ENCODE measurements at regions not wholly inside any gene's neighbourhood (a gene's known extent, or its start where the extent isn't known, plus 50 kb on each side); places are given as distances from the start of the nearest gene placed in this dataset.
"Not testable (repeated sequence)": the region's sequence is repeated elsewhere in the genome, so short reads cannot be mapped to it uniquely, and the experiment has no call there.

DNA sequence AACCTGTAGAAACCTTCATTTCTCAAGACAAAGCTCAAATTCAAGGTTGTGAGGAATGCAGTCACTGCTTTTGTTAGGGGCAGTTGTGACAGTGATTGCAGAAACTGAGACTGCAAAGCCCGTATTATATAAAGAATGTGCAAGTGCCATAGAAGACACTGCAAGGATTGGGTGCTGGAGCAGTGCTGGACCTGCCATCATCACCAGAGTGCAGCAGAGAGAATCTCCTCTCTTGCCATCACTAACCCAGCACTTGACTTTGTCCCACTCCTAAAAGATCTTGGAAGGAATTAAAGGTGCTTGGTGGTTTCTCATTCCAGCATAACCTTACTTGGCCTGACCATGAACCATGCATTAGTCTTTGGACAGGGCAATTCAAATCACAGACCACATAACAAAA, 81.1 kb upstream of the VKORC1L1 start:
- not testable (repeated sequence) for DNase-seq; H3K9me3 ChIP-seq (ENCODE audit: control insufficient read depth, low read depth, low read length); H3K36me3 ChIP-seq (ENCODE audit: control insufficient read depth, insufficient read depth, low read length); H3K4me3 ChIP-seq (ENCODE audit: low read length); H3K27ac ChIP-seq (ENCODE audit: low read length); H3K27me3 ChIP-seq (ENCODE audit: control insufficient read depth, insufficient read depth, low read length); H3K4me1 ChIP-seq (ENCODE audit: control insufficient read depth, insufficient read depth, low read length)
- WGBS (ENCODE audit: insufficient coverage, low lambda C conversion rate) = no CpG with 5 or more reads among the region's 1 CpG

DNA sequence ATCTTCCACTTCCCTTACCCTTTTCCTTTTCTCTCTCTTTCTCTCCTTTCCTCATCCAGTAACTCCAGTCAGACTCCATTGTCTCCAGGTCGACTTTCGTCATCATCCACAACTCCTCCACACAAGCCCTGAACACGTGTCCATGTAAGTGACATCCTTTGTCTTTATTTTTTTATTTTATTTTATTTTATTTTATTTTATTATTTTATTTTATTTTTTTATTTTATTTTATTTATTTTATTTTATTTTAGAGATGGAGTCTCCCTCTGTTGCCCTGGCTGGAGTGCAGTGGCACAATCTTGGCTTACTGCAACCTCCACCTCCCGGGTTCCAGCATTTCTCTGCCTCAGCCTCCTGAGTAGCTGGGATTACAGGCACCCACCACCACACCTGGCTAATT, 80.1 kb upstream of the VKORC1L1 start:
- DNase-seq; H3K36me3 ChIP-seq (ENCODE audit: control insufficient read depth, insufficient read depth, low read length); H3K4me3 ChIP-seq (ENCODE audit: low read length); H3K27me3 ChIP-seq (ENCODE audit: control insufficient read depth, insufficient read depth, low read length); H3K4me1 ChIP-seq (ENCODE audit: control insufficient read depth, insufficient read depth, low read length); H3K27ac ChIP-seq (ENCODE audit: low read length); H3K9me3 ChIP-seq (ENCODE audit: control insufficient read depth, low read depth, low read length): not testable (repeated sequence)
- WGBS (ENCODE audit: insufficient coverage, low lambda C conversion rate) = no CpG with 5 or more reads among the region's 4 CpGs

DNA sequence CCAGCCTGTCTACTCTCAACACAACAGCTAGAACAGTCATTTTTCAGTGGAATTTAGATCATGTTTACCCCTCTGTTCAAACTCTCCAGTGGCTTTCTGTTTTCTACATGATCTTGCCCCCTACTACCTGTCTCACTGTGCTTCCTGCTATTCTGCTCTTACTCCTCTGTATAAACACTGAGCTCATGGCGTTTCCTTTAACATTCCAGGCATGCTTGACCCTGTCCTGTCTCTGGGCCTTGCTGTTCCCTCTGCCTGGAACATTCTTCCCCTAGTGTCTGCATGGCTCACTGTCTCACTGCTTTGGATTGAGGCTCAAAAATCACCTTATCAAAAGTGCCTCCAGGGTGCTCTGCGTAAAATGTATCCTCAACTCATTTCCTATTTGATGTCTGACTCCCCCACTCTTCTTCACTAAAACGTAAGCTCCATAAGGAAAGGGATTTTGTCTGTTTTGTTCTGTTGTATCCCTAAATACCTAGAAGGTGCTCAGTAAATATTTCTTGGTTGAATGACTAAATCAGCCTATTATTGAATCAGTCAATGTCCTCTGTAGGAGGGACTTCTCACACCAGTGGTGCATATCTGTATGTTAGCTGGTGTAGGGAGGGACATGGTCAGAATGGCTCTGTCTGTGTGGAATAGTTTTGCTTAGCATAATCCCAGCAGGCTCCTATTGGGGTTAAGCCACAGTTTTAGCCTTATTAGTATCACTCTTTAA, 78.0 kb upstream of the VKORC1L1 start:
- WGBS (ENCODE audit: insufficient coverage, low lambda C conversion rate) = 50% methylated on average over 1 of the region's 3 CpGs
- H3K4me1 ChIP-seq (ENCODE audit: control insufficient read depth, insufficient read depth, low read length); H3K4me3 ChIP-seq (ENCODE audit: low read length); H3K9me3 ChIP-seq (ENCODE audit: control insufficient read depth, low read depth, low read length); H3K27me3 ChIP-seq (ENCODE audit: control insufficient read depth, insufficient read depth, low read length); H3K27ac ChIP-seq (ENCODE audit: low read length); DNase-seq; H3K36me3 ChIP-seq (ENCODE audit: control insufficient read depth, insufficient read depth, low read length): not testable (repeated sequence)

DNA sequence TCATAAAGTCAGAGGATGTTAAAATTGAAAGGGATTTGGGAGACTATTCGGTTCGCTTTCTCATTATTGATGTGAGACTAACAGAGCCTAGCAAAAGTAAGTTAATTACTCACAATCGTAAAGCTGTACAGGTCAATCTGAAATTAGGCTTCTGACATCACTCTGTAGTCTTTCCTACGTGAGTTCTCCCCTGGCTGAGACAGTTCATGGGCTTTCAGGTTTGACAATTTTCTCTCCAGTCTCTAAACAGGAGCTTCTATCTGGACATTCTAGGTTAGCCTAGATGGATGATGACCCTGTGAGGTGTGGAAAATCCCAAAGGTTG, 77.5 kb upstream of the VKORC1L1 start:
- not testable (repeated sequence) for H3K4me3 ChIP-seq (ENCODE audit: low read length); H3K4me1 ChIP-seq (ENCODE audit: control insufficient read depth, insufficient read depth, low read length); H3K9me3 ChIP-seq (ENCODE audit: control insufficient read depth, low read depth, low read length); DNase-seq; H3K36me3 ChIP-seq (ENCODE audit: control insufficient read depth, insufficient read depth, low read length); H3K27ac ChIP-seq (ENCODE audit: low read length); H3K27me3 ChIP-seq (ENCODE audit: control insufficient read depth, insufficient read depth, low read length)
- WGBS (ENCODE audit: insufficient coverage, low lambda C conversion rate) = 100% methylated on average over 1 of the region's 4 CpGs

DNA sequence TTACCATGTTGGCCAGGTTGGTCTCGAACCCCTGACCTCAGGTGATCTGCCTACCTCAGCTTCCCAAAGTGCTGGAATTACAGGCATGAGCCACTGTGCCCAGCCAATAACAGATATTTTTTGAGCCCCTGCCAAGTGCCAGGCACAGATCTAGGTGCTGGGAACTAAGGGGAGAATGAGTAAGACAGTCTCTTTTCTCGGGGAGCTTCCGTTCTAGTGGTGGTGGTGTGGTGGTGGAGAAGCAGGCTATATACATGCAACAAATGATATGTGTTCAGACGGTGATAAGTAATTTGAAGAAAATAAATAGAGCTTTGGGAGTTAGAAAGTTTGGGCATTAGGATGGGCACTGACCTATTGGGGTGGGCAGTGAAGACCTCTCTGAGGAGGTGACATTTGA, 76.7 kb upstream of the VKORC1L1 start:
- Histone ChIP-seq H3K4me3 (ENCODE audit: low read length) (no peak overlapping the region), H3K4me1 (ENCODE audit: control insufficient read depth, insufficient read depth, low read length) (no peaks in the 10 kb centered on the region), H3K36me3 (ENCODE audit: control insufficient read depth, insufficient read depth, low read length) (no peaks in the 10 kb centered on the region), H3K27ac (ENCODE audit: low read length) (no peak overlapping the region), H3K9me3 (ENCODE audit: control insufficient read depth, low read depth, low read length) (no peaks in the 10 kb centered on the region), H3K27me3 (ENCODE audit: control insufficient read depth, insufficient read depth, low read length) (no peaks in the 10 kb centered on the region)
- DNase-seq = no peak
- WGBS (ENCODE audit: insufficient coverage, low lambda C conversion rate) = no CpG with 5 or more reads among the region's 4 CpGs

DNA sequence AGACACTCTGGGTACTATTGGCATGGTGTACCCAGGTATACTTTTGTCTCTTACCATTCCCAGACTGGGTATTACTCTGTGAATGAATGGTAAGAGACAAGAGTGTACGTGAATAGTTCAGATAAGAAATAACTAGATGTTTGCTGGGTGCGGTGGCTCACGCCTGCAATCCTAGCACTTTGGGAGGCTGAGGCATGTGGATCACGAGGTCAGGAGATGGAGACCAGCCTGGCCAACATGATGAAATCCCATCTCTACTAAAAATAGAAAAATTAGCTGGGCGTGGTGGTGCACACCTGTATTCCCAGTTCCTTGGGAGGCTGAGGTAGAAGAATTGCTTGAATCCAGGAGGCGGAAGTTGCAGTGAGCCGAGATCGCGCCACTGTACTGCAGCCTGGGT, 75.8 kb upstream of the VKORC1L1 start:
- H3K27me3 ChIP-seq (ENCODE audit: control insufficient read depth, insufficient read depth, low read length); DNase-seq; H3K9me3 ChIP-seq (ENCODE audit: control insufficient read depth, low read depth, low read length); H3K27ac ChIP-seq (ENCODE audit: low read length); H3K4me1 ChIP-seq (ENCODE audit: control insufficient read depth, insufficient read depth, low read length); H3K36me3 ChIP-seq (ENCODE audit: control insufficient read depth, insufficient read depth, low read length); H3K4me3 ChIP-seq (ENCODE audit: low read length): not testable (repeated sequence)
- no CpG with 5 or more reads among the region's 9 CpGs for WGBS (ENCODE audit: insufficient coverage, low lambda C conversion rate)

DNA sequence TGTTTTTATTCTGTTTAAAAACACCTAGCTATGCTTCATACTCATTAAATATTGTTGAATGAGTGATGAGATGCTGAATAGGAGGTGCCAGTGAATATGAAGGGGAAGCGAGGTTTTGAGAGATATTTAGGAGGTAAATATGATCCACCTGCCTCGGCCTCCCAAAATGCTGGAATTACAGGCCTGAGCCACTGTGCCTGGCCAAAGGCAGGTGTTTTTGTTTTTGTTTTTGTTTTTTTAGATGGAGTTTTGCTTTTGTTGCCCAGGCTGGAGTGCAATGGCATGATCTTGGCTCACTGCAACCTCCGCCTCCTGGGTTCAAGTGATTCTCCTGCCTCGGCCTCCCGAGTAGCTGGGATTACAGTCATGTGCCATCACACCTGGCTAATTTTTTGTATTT, 75.3 kb upstream of the VKORC1L1 start:
- not testable (repeated sequence) for DNase-seq; H3K27ac ChIP-seq (ENCODE audit: low read length); H3K9me3 ChIP-seq (ENCODE audit: control insufficient read depth, low read depth, low read length); H3K36me3 ChIP-seq (ENCODE audit: control insufficient read depth, insufficient read depth, low read length); H3K4me1 ChIP-seq (ENCODE audit: control insufficient read depth, insufficient read depth, low read length); H3K27me3 ChIP-seq (ENCODE audit: control insufficient read depth, insufficient read depth, low read length); H3K4me3 ChIP-seq (ENCODE audit: low read length)
- no CpG with 5 or more reads among the region's 5 CpGs for WGBS (ENCODE audit: insufficient coverage, low lambda C conversion rate)

DNA sequence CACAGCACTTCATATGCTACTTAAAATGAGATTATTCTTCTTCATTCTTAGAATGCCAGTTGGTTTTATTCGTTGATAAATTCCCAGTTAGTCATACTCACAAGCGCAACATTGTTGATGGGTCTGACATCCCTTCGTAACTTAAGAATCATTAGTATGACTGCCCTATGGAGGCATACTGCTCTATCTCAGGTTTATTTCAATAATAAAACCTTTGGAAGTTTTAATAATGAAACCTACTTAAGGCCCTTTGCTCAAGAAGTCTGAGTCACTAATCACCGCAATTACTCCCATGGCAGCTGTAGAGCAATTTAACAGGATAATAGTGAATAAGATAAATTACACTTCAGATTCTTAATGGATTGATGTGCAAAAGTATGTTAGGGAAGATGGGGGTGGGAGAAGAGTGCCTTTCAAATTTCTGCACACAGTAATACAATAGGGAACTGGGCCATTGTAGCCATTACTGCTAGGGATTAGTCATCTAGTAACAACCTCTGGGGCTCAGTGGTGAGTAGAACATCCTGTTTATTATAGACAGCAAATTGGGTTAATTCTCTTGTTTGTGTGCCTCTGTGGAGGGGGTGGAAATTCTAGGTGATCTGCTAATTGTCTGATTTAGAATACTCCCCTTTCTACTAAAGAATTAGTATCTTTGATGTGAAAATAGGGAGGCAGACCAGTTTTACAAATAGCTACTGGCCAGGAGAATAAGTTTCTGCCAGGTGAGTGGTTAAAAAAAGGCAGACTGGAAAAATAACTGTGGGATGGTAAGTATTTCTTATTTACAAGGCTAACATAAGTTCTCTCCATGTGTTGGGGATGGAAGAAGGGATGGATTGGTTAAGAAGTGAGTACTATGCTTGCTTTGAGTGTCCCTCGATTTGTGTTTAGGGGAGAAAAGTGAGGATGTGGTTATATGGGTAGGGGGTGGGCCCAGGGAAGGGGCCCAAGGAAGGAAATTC, 74.5 kb upstream of the VKORC1L1 start:
- no peak overlapping the region for H3K4me3 ChIP-seq (ENCODE audit: low read length)
- no peaks in the 10 kb centered on the region for H3K9me3 ChIP-seq (ENCODE audit: control insufficient read depth, low read depth, low read length)
- WGBS (ENCODE audit: insufficient coverage, low lambda C conversion rate) = no CpG with 5 or more reads among the region's 5 CpGs
- H3K4me1 ChIP-seq (ENCODE audit: control insufficient read depth, insufficient read depth, low read length) = peaks cover 4% of the 10 kb centered on the region
- DNase-seq = peak in 1 of 2 donors; percentile 11
- no peaks in the 10 kb centered on the region for H3K36me3 ChIP-seq (ENCODE audit: control insufficient read depth, insufficient read depth, low read length)
- no peaks in the 10 kb centered on the region for H3K27me3 ChIP-seq (ENCODE audit: control insufficient read depth, insufficient read depth, low read length)
- no peak overlapping the region for H3K27ac ChIP-seq (ENCODE audit: low read length)

DNA sequence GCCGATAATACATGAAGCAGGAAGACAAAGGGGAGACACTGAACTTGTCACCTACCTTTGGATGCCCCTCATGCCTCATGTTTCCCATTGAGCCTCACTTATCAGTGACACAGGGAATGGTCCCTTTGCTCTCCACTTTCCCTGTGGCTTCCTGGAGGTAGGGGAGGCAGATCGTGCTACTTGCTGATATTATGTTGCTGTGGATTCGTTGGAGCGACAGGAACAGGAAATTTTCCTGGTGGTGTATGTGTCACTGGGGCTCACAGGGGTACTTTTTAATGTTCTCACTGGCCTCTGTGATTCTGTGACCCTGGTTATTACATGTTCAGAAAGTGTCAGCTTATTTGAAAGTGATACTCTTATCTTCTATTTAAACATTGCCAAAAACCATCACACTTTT, 72.7 kb upstream of the VKORC1L1 start:
- H3K4me1 ChIP-seq (ENCODE audit: control insufficient read depth, insufficient read depth, low read length); H3K9me3 ChIP-seq (ENCODE audit: control insufficient read depth, low read depth, low read length); H3K27me3 ChIP-seq (ENCODE audit: control insufficient read depth, insufficient read depth, low read length); H3K36me3 ChIP-seq (ENCODE audit: control insufficient read depth, insufficient read depth, low read length); H3K27ac ChIP-seq (ENCODE audit: low read length); H3K4me3 ChIP-seq (ENCODE audit: low read length); DNase-seq: not testable (repeated sequence)
- WGBS (ENCODE audit: insufficient coverage, low lambda C conversion rate) = 100% methylated on average over 2 of the region's 4 CpGs

DNA sequence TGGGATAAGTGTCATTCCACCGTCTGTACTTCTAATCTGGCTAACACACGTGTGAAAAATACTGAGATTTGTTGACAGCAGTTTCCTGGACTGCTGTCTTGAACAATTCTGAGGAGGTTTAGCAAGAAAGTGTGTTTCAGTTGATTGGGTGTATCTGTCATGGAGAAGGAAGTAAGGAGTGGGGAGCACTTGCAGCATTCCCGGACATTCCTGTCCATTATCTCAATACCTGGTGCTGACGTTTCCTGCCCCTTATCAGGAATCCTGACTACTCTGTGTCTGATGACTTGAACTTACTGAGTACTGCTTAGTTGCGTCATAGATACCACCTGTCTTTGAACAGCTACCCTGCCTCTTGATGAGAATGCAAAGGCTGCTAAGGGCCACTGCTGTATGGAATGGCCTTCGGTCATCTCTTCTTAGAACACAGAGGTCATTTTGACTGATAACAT, 72.0 kb upstream of the VKORC1L1 start:
- WGBS (ENCODE audit: insufficient coverage, low lambda C conversion rate) = no CpG with 5 or more reads among the region's 6 CpGs
- no peaks in the 10 kb centered on the region for H3K36me3 ChIP-seq (ENCODE audit: control insufficient read depth, insufficient read depth, low read length)
- H3K27me3 ChIP-seq (ENCODE audit: control insufficient read depth, insufficient read depth, low read length) = no peaks in the 10 kb centered on the region
- no peaks in the 10 kb centered on the region for H3K9me3 ChIP-seq (ENCODE audit: control insufficient read depth, low read depth, low read length)
- peaks cover 4% of the 10 kb centered on the region for H3K4me1 ChIP-seq (ENCODE audit: control insufficient read depth, insufficient read depth, low read length)
- DNase-seq = peak; percentile 87 to 92
- peak overlapping the region; percentile 78 for H3K27ac ChIP-seq (ENCODE audit: low read length)
- no peak overlapping the region for H3K4me3 ChIP-seq (ENCODE audit: low read length)

Data from large intestine (tissue), 3 donors.